Superior temporal gyrus (tissue), 1 donor: ENCODE measurements at regions not wholly inside any gene's neighbourhood (a gene's known extent, or its start where the extent isn't known, plus 50 kb on each side); places are given as distances from the start of the nearest gene placed in this dataset.

ENCODE experiments used
- DNase-seq: peaks from one replicate; pipeline ENCODE4 v3.0.0-alpha.2; 2016; ENCODE audit errors: extremely low spot score

DNA sequence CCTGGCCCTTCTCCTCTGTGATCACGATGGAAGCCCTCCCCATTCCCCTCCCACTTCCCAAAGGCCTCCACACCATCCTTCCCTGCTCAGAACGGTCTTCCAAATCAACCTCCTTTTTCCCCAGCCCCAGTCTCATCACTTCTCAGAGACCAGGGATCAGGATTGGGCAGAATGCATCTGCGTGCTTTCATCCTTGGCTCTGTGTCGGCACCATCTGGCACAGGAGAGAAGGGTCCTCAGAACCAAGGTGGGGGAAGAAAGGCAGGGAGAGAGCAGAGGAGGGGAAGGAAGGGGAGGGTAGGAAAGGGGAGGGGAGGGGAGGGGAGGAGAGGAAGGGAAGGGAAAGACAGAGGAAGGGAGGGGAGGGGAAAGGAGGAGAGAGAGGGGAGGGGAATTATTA, 52.4 kb upstream of the FICD start:
- DNase-seq, result no peak

DNA sequence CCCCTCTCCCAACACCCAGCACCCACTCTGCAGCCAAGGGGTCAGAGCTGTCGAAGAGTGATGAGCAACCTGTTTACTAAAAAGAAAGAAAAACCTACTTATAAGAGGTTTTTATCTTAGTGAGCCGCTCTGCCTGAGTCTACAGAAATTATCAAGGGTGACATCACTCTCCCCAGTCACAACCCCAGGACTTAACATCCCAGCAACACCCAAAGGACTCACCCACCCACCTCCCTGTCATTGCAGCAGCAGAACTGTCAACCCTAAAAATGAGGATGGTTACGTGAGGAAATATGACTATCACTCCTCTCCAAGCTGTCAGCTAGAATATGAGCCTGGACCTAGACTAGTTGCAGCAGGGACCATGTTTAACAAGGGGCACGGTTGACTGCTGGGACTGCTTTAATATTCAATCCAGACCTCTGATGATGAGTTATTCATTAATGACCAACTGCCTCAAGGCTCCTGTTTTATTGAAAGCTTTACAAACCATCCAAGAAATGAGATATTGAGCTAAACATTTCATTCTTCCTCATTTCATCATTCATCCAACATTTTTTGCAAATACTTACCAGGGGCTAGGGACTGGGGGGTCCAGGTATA, 53.9 kb upstream of the FICD start:
- DNase-seq, result no peak

- DNase-seq, result no peak
Measured at GRCh38 chr12:108459149-108459548, 55.9 kb upstream of the FICD start.

DNA sequence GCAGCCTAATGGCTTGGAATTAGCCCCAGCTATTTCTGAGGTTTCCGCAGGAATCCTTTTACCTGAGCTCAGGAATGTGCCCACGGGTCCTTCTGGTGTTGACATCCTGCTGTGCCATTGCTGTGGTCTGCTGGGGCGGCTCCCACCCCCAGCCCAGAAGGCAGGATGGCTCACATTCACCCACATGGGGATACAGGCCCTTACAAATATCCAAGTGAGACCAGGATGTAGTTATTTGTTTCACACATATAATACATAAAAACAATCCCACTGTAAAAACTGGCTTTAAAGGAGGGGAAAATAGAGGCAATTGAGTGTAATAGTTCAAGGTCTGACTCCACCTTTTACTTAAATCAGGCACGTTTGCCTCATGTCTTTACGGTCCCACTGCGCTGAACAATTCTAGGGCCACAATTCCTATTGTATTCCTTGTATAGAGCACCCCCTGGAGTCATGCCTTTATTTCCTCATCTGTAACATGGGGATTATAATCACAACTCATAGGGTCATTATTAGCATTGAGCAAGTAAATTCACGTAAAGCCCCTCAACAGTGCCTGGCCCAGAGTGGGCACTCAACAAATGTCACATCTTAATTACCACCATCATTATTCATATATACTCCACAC, 57.2 kb upstream of the FICD start:
- DNase-seq, result no peak

DNA sequence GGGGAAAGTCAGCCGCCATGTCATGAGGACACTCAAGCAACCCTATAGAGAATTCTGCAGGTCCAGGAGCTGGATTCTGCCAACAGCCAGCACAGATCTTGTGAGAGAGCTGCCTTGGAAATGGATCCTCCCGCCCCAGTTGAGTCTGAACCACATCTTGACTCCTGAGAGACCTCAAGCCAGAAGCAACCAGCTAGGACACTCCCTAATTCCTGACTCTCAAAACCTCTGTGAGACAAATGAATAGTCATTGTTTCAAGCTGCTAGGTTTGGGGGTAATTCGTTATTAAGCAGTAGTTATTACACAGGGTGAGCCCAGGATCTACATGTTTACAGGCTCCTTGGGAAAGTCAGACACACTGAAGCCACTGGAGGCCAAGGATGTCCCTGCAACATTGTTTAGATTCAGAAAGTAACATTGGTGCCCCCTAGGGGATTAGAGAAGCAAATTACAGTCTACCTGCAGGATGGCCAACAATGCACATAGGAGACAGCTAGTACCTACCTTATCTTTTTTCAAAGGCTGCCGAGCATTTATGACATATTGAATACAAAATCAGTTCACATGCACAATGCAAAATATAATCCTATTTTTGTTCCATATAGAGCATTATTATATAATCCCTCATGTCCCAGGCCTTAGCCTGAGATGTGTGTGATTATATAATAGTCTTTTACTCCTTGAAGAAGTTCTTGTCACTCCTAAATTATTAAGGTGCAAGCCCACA, 57.9 kb upstream of the FICD start:
- DNase-seq, result peak; percentile 81

DNA sequence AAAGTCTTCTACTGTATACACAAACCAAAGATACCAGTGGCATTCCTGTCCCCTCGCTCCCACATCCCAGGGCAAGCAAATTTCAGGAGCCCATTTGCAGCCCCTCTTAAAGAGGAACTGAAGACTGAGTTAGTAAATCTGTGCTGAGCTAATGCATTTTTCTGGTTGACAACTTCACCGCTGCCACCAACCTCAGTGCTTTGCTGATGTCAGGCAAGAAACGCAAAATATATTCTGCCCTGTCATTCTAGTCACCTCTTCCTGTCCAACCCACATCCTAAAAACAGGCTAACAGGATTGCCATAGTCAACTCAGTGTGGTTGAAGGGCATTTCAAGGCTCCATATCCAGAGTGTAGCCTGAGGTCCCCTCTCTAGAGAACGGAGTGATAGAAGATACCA, 59.4 kb upstream of the FICD start:
- DNase-seq, result no peak

DNA sequence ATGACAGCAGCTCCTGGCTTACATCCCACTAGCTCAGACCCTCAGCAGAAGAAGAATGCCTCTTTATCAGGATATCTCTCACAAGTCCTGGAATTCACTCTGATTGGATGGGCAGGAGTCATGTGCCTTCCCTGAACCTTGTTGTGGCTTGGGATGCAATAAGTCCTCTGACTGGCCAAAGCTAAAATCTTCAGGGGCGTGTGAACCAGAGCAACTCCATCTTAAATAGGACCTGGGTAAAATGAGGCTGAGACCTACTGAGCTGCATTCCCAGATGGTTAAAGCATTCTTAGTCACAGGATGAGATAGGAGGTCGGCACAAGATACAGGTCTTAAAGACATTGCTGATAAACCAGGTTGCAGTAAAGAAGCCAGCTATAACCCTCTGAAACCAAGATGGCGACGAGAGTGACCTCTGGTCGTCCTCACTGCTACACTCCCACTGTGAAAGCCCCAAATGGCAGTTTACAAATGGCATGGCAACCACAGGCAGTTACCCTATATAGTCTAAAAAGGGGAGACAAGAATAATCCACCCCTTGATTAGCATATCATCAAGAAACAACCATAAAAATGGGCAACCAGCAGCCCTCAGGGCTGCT, 60.4 kb upstream of the FICD start:
- no peak for DNase-seq

DNA sequence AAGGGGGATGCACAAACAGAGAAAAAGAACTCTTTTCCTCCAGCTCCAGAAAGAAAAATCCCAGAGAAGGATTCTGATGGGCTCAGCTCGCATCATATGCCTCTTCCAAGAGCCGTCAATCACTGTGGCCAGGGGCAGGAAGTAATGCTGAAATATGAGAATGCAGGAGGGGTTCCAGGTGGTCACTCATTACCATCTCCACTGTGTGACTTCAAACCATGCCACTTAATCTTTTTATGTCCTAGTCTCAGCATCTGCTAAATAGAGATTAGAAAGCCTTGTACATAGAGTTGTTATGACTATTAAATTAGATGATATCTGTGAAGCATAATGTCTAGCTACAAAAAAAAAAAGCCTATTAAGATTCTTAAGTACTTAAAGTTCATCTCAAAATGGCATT, 65.6 kb upstream of the FICD start:
- no peak for DNase-seq

DNA sequence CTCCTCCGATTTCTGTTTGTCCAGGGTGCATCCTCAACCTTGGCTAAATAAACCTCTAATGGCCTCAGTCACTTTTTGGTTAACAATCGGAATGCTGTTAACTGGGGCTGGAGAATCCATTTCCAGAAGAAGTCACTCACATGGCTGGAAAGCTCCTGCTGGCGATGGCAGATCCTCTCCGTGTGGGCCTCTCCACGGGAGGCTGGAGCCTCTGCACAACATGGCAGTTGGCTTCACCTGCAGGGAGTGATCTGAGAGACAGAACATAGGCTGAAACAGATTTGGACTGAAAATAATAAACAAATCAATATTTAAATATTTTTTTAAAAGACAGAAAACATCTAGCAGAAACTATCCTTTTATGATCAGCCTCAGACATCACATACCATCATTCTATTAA, 66.8 kb upstream of the FICD start:
- no peak for DNase-seq

DNA sequence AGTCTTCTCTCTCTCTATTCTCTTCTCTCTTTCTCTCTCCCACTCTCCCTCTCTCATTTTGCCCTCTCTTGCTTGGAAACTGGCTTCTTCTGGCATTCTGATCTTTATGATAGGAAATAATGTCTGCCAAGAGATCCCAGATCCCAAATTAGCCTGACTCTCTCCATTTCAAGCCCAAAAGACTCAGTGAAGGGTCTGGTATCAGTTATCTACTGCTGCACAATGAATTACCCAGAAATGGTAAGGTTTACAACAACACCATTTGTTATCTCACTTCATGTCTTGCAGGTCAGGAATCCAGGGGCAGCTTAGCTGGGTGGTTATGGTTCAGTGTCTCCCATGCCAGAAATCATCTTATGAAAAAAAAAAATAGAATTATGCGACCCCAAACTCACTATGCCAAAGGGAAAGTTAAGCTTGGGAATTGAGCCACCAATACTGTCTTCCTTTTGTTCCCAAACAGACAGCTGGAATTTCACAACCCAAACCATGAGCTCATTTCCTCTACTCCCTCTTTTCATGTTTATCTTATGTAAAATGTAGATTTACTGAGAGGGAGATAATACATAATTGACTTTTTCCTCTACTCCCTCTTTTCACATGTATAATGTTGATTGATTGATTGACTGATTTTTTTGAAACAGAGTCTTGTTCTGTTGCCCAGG, 67.8 kb upstream of the FICD start:
- no peak for DNase-seq

DNA sequence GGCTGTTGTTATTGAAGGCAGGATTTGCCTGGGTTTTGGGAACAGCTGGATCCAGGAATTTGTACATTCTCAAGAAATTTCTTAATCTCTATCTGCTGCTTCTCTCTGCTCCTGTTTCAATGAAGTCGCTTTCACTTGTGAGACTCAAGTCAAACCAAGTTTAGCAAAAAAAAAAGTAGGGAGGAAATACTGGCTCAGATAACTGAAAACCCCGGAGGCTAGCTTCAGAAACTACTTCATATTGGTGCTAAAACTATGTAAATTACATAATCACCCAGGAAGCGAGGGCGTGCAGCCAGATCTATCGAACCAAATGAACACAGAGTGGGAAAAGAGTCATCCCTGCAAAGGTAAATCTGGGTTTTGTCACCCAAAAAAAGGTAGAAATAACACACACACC, 68.3 kb upstream of the FICD start:
- peak; percentile 60 for DNase-seq

DNA sequence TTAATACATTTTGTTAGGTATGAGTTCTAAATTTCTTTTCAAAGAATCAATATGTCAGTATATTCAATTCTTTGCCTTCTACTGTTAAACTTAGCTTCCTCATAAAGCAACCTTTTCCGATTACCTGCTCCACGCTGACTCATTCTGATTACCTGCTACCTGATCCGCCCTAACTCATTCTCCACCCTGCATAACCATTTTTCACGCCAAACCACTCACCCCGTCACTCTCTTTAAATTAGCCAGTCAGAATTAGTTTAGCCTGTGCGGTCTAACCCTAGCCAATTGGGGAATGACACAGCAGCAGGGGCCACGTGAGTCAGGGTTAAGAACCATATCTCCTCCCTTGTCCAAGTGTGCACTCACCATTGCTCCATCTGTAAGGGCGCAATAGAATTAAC, 72.2 kb upstream of the FICD start:
- DNase-seq, result no peak

DNA sequence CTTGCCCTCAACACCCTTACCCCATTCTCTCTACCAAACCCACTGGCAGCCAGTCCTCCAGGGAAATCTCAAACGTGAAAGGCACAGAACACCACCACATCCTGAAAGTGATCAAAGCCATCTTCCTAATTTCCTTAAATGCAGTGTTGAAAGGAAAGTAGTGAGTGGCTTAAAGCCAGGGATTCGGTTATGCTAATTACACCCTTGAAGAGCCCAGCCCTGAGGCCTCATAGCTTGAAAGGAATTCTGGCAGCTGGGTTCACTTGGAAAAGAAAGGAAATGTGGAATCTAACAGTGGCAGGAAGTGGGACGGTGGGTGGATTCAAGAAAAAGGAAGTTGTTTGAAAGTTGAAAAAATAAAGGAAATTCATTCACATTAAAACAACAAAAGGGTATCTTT, 73.0 kb upstream of the FICD start:
- DNase-seq, result no peak

- no peak for DNase-seq
Measured at GRCh38 chr12:108441549-108441948, 73.5 kb upstream of the FICD start.

- no peak for DNase-seq
Measured at GRCh38 chr12:108440736-108441135, 74.3 kb upstream of the FICD start.

GRCh38 chr12:108438667-108439066, 76.4 kb upstream of the FICD start:
- no peak for DNase-seq

GRCh38 chr12:108432423-108433121, 82.5 kb upstream of the FICD start:
- no peak for DNase-seq

DNA sequence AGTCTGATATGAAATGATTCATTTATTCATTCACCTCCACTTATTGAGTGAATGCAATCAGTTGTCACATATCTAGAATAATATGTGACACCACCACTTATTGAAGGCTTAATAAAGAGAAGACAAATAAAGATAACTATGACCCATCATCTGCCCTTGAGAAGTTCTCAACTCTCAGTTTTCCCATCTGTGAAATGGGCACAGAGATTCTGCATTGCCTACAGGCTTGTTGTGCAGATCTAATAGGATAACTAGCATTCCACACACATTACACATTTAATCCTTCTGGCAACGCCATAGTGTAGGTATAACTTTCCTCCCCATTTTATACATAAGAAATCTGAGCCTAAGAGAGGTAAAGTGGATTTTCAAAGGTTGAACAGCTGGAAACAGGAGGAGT, 84.2 kb upstream of the FICD start:
- no peak for DNase-seq

GRCh38 chr12:108430245-108430644, 84.8 kb upstream of the FICD start:
- no peak for DNase-seq

- DNase-seq, result no peak
Measured at GRCh38 chr12:108425238-108425795, 86.2 kb upstream of the CMKLR1 start.

GRCh38 chr12:108424816-108425215, 85.7 kb upstream of the CMKLR1 start:
- no peak for DNase-seq

DNA sequence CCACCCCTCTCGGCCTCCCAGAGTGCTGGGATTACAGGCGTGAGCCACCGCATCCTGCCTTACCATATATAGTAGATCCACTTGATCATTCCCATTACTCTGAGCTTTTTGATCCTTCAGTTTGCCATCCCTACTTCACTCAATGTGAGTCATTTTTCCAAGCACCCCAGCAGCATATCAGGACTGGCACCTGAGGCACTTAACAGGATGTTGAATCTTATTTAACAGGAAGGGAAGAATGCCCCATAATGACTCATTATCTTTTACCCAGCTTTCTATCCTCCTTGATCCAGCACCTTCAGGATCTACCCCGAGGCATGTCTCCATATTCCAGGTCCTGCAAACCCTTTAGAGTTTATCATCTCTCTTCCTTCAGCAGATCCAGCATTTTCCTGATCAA, 84.9 kb upstream of the CMKLR1 start:
- DNase-seq, result no peak
